Islet of Langerhans (tissue), 1 donor: ENCODE measurements at regions not wholly inside any gene's neighbourhood (a gene's known extent, or its start where the extent isn't known, plus 50 kb on each side); places are given as distances from the start of the nearest gene placed in this dataset.
A peak's percentile ranks its signal among the peaks of the same experiment; 100 is the strongest.
"Not testable (repeated sequence)": the region's sequence is repeated elsewhere in the genome, so short reads cannot be mapped to it uniquely, and the experiment has no call there.

Experiments
- FAIRE-seq: peaks from one replicate; lab custom pipeline; 2011; peaks lifted over from hg19 to GRCh38; lab: Jason Lieb, UNC

DNA sequence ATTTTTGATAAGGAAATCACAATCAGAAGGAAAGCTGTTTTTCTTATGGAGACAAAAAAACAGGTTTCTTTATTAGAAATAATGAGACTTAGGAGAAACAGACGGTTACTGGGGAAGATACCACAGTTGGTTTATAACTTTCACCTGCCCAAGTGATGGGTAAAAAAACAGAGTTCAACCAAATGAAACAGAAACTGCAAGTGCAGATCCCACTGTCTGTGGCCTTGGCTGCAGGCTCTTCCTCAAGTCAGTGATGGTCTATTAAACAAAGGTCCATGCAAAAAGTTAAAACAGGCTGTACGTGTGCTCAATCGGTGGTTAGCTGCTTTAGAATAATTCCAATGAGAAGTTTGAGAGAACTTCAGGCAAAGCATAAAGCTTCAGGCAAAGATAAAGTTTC lies 112.1 kb upstream of the NEGR1 start:
- FAIRE-seq, result no peak

DNA sequence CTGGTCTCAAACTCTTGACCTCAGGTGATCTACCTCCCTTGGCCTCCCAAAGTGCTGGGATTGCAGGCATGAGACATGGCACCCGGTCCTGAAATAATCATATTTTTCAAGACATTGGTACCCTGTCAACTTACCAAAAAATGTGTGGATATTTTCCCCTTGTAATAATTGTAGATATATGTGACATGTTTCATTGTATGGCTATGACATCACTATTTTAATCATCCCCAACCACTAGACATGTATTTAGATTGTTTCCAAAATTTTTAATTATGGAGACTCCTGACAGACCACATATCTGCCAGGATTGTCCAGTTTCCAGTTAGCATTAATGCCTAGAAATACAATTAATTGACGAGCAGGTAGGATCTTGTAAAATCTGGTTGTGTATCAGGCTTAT lies 96.7 kb upstream of the NEGR1 start:
- no peak for FAIRE-seq

DNA sequence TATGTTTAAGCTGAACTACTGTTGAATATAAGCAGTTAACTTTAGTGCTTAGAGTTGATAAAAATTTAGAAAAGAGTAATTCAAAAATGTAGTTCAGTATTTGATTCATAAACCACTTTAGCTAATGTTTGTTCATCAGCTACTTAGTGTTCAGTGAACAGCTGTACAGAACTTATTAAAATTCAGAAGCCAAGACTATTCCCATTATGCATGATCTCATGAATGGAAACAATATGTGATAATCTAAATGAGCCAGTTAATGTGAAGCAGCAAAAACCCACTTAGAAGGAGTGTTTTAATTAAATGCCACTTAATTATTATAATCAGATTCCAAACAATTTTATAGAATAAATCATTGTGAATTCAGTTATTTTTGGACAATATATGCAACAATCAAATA lies 92.9 kb upstream of the NEGR1 start:
- FAIRE-seq, result no peak

DNA sequence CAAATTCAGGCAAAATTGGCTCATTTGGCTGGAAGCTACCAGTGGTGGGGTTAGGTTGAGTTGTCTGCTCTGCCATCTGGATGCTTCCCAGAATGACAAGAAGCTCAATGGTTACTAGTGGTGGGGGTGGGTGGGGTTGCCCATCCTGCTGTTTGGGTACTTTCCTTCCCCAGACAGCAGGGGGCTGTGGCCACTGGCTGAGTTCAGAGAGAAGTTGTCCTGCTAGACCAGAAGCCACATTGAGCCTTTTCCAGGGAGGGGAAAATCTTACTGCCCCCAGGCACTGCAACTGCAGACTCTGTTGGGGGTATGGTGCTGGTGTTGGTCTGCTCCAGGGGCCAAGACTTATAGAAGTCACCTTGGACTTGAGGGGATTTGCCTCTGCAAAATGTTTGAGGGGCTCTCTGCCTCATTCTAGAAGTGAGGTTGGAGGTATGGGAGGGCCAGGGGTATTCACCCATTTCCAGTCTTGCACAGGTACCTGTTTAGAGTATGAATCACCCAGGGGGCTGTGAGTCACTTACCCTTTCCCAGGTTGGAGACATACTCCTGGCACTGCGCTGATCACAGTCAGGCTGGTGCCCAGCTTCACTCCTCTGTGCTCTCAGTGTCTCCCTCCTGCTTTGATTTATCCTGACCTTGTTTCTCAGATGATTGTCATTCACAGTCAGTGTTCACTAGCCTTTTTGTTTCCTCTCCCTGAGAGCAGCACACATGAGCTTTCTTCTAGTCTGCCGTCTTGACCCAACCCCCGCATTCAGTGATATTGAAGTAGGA lies 89.1 kb upstream of the NEGR1 start:
- no peak for FAIRE-seq

DNA sequence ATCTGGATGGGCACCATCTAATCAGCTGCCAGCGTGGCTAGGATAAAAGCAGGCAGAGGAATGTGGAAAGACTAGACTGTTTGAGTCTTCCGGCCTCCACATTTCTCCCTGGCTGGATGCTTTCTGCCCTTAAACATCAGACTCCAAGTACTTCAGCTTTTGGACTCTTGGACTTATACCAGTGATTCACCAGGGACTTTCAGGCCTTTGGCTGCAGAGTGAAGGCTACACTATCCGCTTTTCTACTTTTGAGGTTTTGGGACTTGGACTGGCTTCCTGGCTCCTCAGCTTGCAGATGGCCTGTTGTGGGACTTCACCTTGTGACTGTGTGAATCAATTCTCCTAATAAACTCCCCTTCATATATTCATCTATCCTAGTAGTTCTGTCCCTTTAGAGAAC lies 88.5 kb upstream of the NEGR1 start:
- FAIRE-seq, result not testable (repeated sequence)

DNA sequence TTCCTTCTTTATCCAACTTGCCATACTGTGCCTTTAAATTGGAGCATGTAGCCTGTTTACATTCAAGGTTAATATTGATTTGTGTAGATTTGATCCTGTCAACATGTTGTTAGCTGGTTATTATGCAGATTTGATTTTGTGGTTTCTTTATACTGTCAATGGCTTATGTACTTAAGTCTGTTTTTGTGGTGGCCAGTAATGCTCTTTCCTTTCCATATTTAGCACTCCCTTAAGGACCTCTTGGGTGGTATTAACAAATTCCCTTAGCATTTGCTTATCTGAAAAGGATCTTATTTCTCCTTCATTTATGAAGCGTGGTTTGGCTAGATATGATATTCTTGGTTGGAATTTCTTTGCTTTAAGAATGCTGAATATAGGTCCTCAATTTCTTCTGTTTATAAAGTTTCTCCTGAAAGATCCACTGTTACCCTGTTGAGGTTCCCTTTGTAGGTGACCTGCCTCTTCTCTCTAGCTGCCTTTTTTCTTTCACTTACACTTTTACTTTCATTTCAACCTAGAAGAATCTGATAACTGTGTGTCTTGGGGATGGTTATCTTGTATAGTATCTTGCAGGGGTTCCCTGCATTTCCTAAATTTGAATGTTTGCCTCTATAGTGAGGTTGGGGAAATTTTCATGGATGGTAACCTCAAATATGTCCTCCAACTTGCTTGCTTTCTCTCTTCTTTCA lies 86.9 kb upstream of the NEGR1 start:
- no peak for FAIRE-seq

DNA sequence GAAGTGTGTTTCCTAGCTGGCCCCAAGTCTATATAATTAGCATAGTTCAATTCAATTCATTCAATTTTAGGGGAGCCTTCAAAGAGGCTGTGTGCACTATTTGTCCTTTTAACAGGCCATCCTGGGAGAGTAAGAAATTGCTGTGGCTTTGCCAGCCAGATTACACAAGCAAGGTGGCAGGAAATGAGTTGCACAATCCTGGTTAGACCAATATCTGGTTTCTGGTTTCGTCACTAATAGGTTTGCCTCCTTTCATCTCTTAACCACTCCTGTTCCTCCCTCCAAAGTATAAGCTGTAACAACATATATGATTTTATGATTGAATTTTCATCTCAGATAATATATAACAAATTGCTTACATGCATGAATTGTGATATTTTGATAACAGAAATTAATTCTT lies 84.1 kb upstream of the NEGR1 start:
- peak; percentile 78 for FAIRE-seq

DNA sequence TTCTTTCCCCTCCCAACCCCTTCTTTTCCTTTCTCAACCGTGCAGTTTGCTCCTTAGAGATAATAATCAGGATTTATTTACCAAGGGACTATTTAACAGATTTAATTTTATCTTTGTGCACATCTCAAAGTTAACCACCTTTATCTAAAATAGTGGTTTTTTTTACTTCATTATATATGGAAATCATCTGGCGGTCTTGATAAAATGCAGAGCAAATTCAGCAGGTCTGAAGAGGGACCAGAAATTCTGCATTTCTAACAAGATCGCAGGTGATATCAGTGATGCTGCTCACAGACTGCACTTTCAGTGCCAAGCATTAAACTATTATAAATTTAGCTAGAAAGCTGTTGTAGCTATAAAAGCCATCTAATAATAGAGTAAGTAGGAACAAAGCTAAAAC lies 83.4 kb upstream of the NEGR1 start:
- FAIRE-seq, result no peak

DNA sequence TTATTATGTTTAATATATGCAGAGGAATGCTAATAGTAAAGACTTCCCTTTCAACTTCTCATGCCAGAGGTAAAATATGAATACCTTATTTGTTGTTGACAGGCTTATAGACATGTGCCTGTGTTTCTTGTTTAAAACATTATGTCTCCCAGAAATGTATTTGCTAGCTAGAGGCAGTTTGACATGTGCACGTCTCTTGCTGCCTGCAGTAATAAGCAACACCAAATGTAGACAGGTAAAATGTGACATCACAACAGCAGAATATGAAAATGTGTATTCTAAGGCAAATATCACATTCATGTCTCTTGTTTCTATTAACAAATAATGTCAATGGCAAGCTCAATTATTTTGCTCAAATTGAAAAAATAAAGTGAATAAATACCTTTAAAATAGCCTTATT lies 80.2 kb upstream of the NEGR1 start:
- no peak for FAIRE-seq

DNA sequence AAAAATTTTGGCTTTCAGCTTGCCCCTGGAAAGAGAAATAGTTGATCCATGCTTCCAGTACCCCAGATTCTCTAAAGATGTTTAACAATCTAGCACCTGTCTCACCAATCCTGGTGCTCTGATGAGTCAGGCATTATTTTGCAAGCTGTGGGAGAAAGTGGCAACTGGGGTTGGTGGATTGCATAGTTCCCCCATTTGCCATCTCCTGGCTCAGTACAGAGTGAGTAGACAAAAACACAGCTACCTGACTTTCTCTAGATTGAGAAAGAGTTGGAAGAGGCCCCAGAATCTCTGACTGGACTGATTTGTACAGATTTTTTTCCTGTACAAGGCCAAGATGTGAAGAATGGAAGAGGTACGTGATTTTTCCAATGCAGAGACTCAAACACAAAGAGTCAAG lies 75.1 kb upstream of the NEGR1 start:
- FAIRE-seq, result no peak

DNA sequence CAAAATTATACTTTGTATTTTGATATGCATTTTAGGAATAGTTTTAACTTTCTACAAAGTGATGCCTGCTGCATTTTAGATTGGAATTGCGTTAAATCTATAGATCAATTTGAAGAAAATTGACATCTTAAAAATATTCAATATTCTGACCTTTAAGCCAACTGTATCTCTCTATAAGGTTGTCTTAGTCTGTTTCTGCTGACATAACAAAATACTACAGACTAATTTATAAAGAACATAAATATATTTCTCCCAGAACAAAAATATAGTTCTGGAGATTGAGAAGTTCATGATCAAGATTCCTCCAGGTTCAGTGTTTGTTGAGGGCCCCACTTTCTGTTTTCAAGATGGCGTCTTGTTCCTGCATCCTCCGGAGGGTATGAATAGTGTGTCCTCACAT lies 73.6 kb upstream of the NEGR1 start:
- no peak for FAIRE-seq

DNA sequence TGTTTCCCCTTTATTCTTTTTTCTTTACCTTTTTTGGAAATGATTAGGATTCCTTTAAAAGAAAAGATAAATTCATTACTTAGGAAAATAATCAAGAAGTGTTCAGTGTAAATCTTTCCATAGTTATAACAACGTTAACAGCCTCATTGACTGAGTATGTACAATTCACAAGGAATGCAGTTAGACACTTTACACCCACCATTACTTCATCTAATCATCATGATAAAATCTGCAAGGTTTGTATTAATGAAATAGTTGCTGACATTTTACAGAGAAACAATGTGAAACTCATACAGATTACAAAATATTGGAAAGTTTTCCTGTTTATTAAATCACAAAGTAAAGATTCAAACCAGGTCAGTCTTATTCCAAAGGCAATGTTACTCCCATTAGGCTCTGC lies 59.3 kb upstream of the NEGR1 start:
- FAIRE-seq, result no peak

DNA sequence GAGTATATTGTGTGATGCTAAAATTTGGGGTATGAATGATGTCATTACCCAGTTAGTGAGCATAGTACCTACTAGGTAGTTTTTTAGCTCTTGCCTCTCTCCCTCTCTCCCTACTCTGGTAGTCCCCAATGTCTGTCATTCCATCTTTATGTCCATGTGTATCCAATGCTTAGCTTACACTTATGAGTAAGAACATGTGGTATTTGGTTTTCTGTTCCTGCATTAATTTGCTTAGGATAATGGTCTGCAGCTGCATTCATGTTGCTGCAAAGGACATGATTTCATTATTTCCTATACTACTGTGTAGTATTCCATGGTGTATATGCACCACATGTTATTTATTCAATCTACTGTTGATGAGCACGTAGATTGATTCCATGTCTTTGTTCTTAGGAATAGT lies 54.4 kb upstream of the NEGR1 start:
- FAIRE-seq, result no peak
